H9 (cell line): ENCODE measurements at regions not wholly inside any gene's neighbourhood (a gene's known extent, or its start where the extent isn't known, plus 50 kb on each side); places are given as distances from the start of the nearest gene placed in this dataset.

ENCODE experiments used
- DNase-seq: peaks from one replicate; pipeline ENCODE4 v3.0.0-alpha.2; 2017
- H2AFZ ChIP-seq: one replicate; pipeline ENCODE4 v1.6.1; 2013; ENCODE audit warnings: mild to moderate bottlenecking, low read length, control low read depth, moderate library complexity
- H2AK5ac ChIP-seq: 2 replicates; pipeline ENCODE4 v1.6.1; 2013; ENCODE audit warnings: low read length, control low read depth, mixed read lengths; ENCODE audit not compliant: insufficient read length
- H2BK120ac ChIP-seq: one replicate; pipeline ENCODE4 v1.6.1; 2013; ENCODE audit warnings: low read depth, mild to moderate bottlenecking, low read length, control low read depth, inconsistent platforms; ENCODE audit not compliant: poor library complexity, severe bottlenecking
- H2BK12ac ChIP-seq: 2 replicates; pipeline ENCODE4 v1.6.1; 2013; ENCODE audit warnings: low read length, control low read depth, mixed read lengths, low read depth; ENCODE audit not compliant: insufficient read length
- H2BK15ac ChIP-seq: 2 replicates; pipeline ENCODE4 v1.6.1; 2013; ENCODE audit warnings: low read depth, low read length, control low read depth
- H2BK20ac ChIP-seq: one replicate; pipeline ENCODE4 v1.6.1; 2013; ENCODE audit warnings: low read depth, mild to moderate bottlenecking, low read length, control low read depth, inconsistent platforms; ENCODE audit not compliant: poor library complexity, severe bottlenecking
- H2BK5ac ChIP-seq: 2 replicates; pipeline ENCODE4 v1.6.1; 2013; ENCODE audit warnings: low read length, control low read depth, mixed read lengths; ENCODE audit not compliant: insufficient read length
- H3K14ac ChIP-seq: 2 replicates; pipeline ENCODE4 v1.6.1; 2013; ENCODE audit warnings: low read length, control low read depth; ENCODE audit not compliant: insufficient read depth
- H3K18ac ChIP-seq: 2 replicates; pipeline ENCODE4 v1.6.1; 2013; ENCODE audit warnings: low read depth, mild to moderate bottlenecking, mixed read lengths, low read length, control low read depth; ENCODE audit not compliant: insufficient read length
- H3K23ac ChIP-seq: 2 replicates; pipeline ENCODE4 v1.6.1; 2013; ENCODE audit warnings: low read length, control low read depth, mixed read lengths, low read depth; ENCODE audit not compliant: insufficient read length
- H3K23me2 ChIP-seq: 2 replicates; pipeline ENCODE4 v1.6.1; 2013; ENCODE audit warnings: low read depth, mild to moderate bottlenecking, mixed read lengths, low read length, control low read depth; ENCODE audit not compliant: insufficient read length, poor library complexity, severe bottlenecking
- H3K27ac ChIP-seq: 2 replicates; pipeline ENCODE4 v1.5.1; 2013; ENCODE audit warnings: low read length, control low read depth, mixed read lengths, low read depth; ENCODE audit not compliant: insufficient read length
- H3K27me3 ChIP-seq: 2 replicates; pipeline ENCODE4 v1.6.1; 2013; ENCODE audit warnings: low read length, control low read depth, inconsistent platforms; ENCODE audit not compliant: insufficient read depth
- H3K4ac ChIP-seq: 2 replicates; pipeline ENCODE4 v1.6.1; 2013; ENCODE audit warnings: low read depth, mild to moderate bottlenecking, control low read depth, inconsistent platforms, low read length, moderate library complexity
- H3K4me1 ChIP-seq: 2 replicates; pipeline ENCODE4 v1.6.1; 2013; ENCODE audit warnings: low read length, control low read depth, inconsistent platforms; ENCODE audit not compliant: insufficient read depth
- H3K4me2 ChIP-seq: 2 replicates; pipeline ENCODE4 v1.6.1; 2013; ENCODE audit warnings: low read length, control low read depth, mixed read lengths; ENCODE audit not compliant: insufficient read length, insufficient read depth
- H3K56ac ChIP-seq: 2 replicates; pipeline ENCODE4 v1.6.1; 2013; ENCODE audit warnings: low read depth, mild to moderate bottlenecking, mixed read lengths, low read length, control low read depth; ENCODE audit not compliant: insufficient read length
- H3K79me1 ChIP-seq: 2 replicates; pipeline ENCODE4 v1.6.1; 2013; ENCODE audit warnings: low read depth, mild to moderate bottlenecking, moderate library complexity, low read length, control low read depth, inconsistent platforms; ENCODE audit not compliant: insufficient read depth, poor library complexity, severe bottlenecking
- H3K79me2 ChIP-seq: 2 replicates; pipeline ENCODE4 v1.6.1; 2013; ENCODE audit warnings: low read length, control low read depth, inconsistent platforms; ENCODE audit not compliant: insufficient read depth
- H3K9ac ChIP-seq: 2 replicates; pipeline ENCODE4 v1.6.1; 2013; ENCODE audit warnings: low read length, control low read depth, mixed read lengths; ENCODE audit not compliant: insufficient read length; ENCODE audit errors: extremely low read depth
- H3K9me3 ChIP-seq: one replicate; pipeline ENCODE4 v1.6.1; 2013; ENCODE audit warnings: low read depth, low read length, inconsistent platforms; ENCODE audit not compliant: control insufficient read depth
- H3T11ph ChIP-seq: one replicate; pipeline ENCODE4 v1.6.1; 2013; ENCODE audit warnings: mild to moderate bottlenecking, low read length, control low read depth, inconsistent platforms
- H4K20me1 ChIP-seq: one replicate; pipeline ENCODE4 v1.6.1; 2013; ENCODE audit not compliant: control insufficient read depth, insufficient read length, insufficient read depth
- H4K5ac ChIP-seq: 2 replicates; pipeline ENCODE4 v1.6.1; 2013; ENCODE audit warnings: low read depth, mild to moderate bottlenecking, mixed read lengths, low read length, control low read depth; ENCODE audit not compliant: insufficient read length
- H4K8ac ChIP-seq: replicated peaks from 2 replicates; pipeline ENCODE4 v1.6.1; 2013; ENCODE audit warnings: low read length, control low read depth, mixed read lengths, low read depth; ENCODE audit not compliant: insufficient read length
- H4K91ac ChIP-seq: 2 replicates; pipeline ENCODE4 v1.6.1; 2013; ENCODE audit warnings: low read depth, mild to moderate bottlenecking, moderate library complexity, mixed read lengths, low read length, control low read depth; ENCODE audit not compliant: insufficient read length
- H3K27ac Mint-ChIP-seq, 3 experiments: 2 replicates in 2 of 3; 3 replicates in 1 of 3; pipeline ENCODE4 v1.8.0; 2020 to 2021; ENCODE audit warnings: mixed read lengths in 3 of 3, mild to moderate bottlenecking in 1 of 3, moderate library complexity in 1 of 3
- H3K27me3 Mint-ChIP-seq: 2 replicates; pipeline ENCODE4 v1.8.0; 2021; ENCODE audit warnings: low read depth, mild to moderate bottlenecking, moderate library complexity, mixed read lengths
- H3K36me3 Mint-ChIP-seq, 3 experiments: 2 replicates in 2 of 3; 3 replicates in 1 of 3; pipeline ENCODE4 v1.8.0; 2020 to 2021; ENCODE audit warnings: low read depth in 3 of 3, mixed read lengths in 3 of 3; ENCODE audit not compliant: insufficient read depth in 1 of 3
- H3K4me1 Mint-ChIP-seq, 2 experiments: 2 replicates each; pipeline ENCODE4 v1.8.0; 2020; ENCODE audit warnings: mixed read lengths in 2 of 2
- H3K4me3 Mint-ChIP-seq, 2 experiments: 2 replicates in 1 of 2; 3 replicates in 1 of 2; pipeline ENCODE4 v1.8.0; 2020 to 2021; ENCODE audit warnings: mild to moderate bottlenecking in 2 of 2, mixed read lengths in 2 of 2, moderate library complexity in 1 of 2
- H3K9me3 Mint-ChIP-seq, 2 experiments: 2 replicates in 1 of 2; 3 replicates in 1 of 2; pipeline ENCODE4 v1.8.0; 2020; ENCODE audit warnings: mild to moderate bottlenecking in 2 of 2, mixed read lengths in 2 of 2, moderate library complexity in 1 of 2
- CTCF ChIP-seq: fragments of 200-600 bp; sonication (generic); conservative IDR thresholded peaks from 3 replicates; pipeline ENCODE4 v1.8.0; 2021; ENCODE audit warnings: antibody characterized with exemption, mild to moderate bottlenecking
- WGBS: extraction: QIAGEN DNeasy Blood & Tissue Kit; methylation state at CpG from one replicate; pipeline ENCODE4 v1.1.7; 2013; ENCODE audit warnings: missing lambda C conversion rate, low lambda C conversion rate, mixed read lengths; ENCODE audit not compliant: insufficient read length; ENCODE audit errors: extremely low coverage; 5-methylcytosine and 5-hydroxymethylcytosine counted together

GRCh38 chr2:231655894-231656293 lies 52.4 kb upstream of the PTMA start:
- Histone ChIP-seq H3K18ac (no peak overlapping the region), H3K79me2 (no peaks in the 10 kb centered on the region), H3K14ac (no peak overlapping the region), H3K9ac (no peak overlapping the region), H2BK12ac (no peak overlapping the region), H3K27ac (no peak overlapping the region), H2BK20ac (no peak overlapping the region), H3K56ac (no peak overlapping the region), H3T11ph (no peak overlapping the region), H2AFZ (no peak overlapping the region), H2AK5ac (no peak overlapping the region), H3K9me3 (no peaks in the 10 kb centered on the region), H3K4me1 (peaks cover 5% of the 10 kb centered on the region; the same call in 1 of the 2 replicates), H2BK5ac (no peak overlapping the region), H3K23me2 (no peaks in the 10 kb centered on the region), H2BK15ac (no peak overlapping the region), H3K79me1 (no peaks in the 10 kb centered on the region), H4K20me1 (no peaks in the 10 kb centered on the region), H2BK120ac (no peak overlapping the region), H3K23ac (no peak overlapping the region), H4K5ac (no peak overlapping the region), H3K27me3 (no peaks in the 10 kb centered on the region), H3K4me2 (peak overlapping the region; percentile 2), H4K8ac (no peak overlapping the region), H3K4ac (no peak overlapping the region), H4K91ac (no peak overlapping the region)
- no peak for DNase-seq
- H3K9me3 Mint-ChIP-seq, result no peaks in the 10 kb centered on the region
- peaks cover 1% of the 10 kb centered on the region for H3K27me3 Mint-ChIP-seq
- H3K27ac Mint-ChIP-seq, result peak overlapping the region in 1 of 3 experiments; percentile 23; a peak in 1 of 7 replicates
- H3K36me3 Mint-ChIP-seq, result no peaks in the 10 kb centered on the region; a peak in 1 of 7 replicates
- WGBS, result no CpG with 5 or more reads among the region's 6 CpGs
- no peak for TF ChIP-seq CTCF
- peaks cover 9 to 14% of the 10 kb centered on the region in 2 experiments for H3K4me1 Mint-ChIP-seq
- no peak overlapping the region for H3K4me3 Mint-ChIP-seq
